GM12864 (cell line): ENCODE measurements at regions not wholly inside any gene's neighbourhood (a gene's known extent, or its start where the extent isn't known, plus 50 kb on each side); places are given as distances from the start of the nearest gene placed in this dataset.

Experiments
- DNase-seq: peaks from one replicate; pipeline ENCODE4 v3.0.0-alpha.2; 2011; ENCODE audit warnings: low read depth
- H3K4me3 ChIP-seq: 2 replicates; pipeline ENCODE4 v1.5.1; 2011; ENCODE audit warnings: mild to moderate bottlenecking, low read depth, low read length, control low read depth
- TF ChIP-seq, protein P1 (sequence below): IDR thresholded peaks from 2 replicates; pipeline ENCODE4 v1.5.1; 2011; ENCODE audit warnings: low read depth, mild to moderate bottlenecking, moderate library complexity, low read length, control low read depth, inconsistent platforms; ENCODE audit errors: missing control alignments

DNA sequence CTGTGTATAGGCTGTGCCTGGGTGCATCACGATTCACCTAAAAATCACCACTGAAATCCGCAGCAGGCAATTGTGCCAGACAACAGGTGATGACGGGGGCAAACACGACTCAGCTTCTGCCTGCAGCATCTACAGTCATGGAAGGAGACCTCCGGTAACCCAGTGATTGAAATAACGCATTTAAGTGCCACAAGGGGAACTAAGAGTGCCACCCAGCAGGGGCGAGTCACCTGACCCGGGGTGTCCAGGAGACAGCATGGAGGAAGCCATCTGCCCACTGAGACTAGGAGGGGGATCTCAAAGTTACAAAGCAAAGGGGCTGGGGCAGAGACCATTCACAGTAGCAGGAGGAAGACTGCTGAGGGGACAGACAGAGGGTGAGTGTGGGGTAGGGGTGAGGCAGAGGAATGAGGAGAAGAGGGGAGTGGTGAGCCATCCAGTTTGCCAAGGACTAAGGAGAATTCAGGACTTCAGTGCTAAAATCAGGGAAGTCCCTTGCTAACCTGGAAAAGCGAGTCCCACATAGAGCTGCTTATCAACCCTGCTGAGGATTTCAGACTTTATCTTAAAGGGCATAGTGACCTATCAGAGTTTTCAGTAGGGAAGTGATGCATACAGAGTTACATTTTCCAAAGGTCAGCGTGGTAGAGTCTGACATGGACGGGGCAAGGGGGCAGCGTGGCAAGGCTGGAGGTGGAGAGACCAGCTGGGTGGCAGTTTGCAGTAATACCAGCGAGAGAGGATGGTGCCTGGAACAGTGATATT is 256.7 kb upstream of the HES1 start:
- no peak overlapping the region for H3K4me3 ChIP-seq
- TF ChIP-seq, protein P1, sequence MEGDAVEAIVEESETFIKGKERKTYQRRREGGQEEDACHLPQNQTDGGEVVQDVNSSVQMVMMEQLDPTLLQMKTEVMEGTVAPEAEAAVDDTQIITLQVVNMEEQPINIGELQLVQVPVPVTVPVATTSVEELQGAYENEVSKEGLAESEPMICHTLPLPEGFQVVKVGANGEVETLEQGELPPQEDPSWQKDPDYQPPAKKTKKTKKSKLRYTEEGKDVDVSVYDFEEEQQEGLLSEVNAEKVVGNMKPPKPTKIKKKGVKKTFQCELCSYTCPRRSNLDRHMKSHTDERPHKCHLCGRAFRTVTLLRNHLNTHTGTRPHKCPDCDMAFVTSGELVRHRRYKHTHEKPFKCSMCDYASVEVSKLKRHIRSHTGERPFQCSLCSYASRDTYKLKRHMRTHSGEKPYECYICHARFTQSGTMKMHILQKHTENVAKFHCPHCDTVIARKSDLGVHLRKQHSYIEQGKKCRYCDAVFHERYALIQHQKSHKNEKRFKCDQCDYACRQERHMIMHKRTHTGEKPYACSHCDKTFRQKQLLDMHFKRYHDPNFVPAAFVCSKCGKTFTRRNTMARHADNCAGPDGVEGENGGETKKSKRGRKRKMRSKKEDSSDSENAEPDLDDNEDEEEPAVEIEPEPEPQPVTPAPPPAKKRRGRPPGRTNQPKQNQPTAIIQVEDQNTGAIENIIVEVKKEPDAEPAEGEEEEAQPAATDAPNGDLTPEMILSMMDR: no peak
- no peak for DNase-seq

DNA sequence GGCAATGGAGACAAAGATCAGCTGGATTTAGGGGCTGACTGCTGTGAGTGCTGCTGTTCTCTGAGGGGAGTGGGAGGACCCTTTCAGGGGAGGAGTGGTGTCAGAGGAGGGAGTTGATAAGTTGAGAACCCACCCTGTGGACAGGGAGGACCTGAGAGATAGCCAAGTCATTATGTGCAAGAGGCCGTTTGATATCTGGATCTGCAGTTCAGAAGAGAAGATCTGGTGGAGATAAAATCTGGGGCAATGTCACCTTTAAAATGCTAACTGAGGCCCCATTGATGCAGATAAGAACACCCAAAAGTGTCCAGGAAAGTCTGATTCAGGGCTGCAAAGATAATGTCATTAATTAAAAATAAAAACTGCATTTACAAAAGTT is 256.1 kb upstream of the HES1 start:
- no peak overlapping the region for H3K4me3 ChIP-seq
- TF ChIP-seq, protein P1: no peak
- DNase-seq: no peak

DNA sequence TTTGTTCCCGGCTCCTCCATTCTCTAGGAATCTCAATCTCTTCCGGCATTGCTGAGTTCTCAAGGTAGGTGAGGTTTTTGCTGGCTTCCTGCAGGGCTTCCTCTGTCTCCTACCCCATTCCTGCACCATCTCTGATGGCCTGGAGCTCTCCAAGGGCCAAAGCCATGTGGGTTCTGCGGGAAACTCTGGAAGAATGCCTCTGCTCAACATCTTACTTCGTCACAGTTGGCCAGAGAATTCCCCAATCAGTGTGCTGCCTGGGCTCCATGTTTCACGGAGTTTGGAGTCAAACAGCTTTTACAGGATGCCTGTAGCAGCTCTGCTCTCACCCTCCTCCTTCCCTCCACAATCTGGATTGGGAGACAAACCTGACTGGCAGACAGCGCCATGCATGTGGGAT is 253.9 kb upstream of the HES1 start:
- TF ChIP-seq, protein P1: no peak
- H3K4me3 ChIP-seq: no peak overlapping the region
- DNase-seq: no peak

DNA sequence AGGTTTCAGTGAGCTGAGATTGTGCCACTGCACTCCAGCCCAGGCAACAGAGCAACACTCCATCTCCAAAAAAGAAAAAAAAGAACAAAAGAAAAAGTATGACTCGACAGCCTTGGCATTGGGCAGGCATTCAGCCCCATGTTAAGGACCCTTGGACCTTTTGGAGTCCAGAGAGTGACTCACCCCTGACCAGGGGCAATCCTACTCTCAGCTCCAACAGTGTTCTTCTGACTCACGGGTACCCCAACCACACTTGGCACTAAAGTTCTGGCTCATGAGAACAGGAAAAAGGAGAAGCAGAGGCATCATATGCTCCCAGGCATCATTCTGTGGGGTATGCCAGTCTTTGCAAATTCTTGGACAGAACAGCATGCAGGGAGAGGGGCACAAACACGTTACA is 252.4 kb upstream of the HES1 start:
- no peak overlapping the region for H3K4me3 ChIP-seq
- DNase-seq: no peak
- TF ChIP-seq, protein P1: no peak

DNA sequence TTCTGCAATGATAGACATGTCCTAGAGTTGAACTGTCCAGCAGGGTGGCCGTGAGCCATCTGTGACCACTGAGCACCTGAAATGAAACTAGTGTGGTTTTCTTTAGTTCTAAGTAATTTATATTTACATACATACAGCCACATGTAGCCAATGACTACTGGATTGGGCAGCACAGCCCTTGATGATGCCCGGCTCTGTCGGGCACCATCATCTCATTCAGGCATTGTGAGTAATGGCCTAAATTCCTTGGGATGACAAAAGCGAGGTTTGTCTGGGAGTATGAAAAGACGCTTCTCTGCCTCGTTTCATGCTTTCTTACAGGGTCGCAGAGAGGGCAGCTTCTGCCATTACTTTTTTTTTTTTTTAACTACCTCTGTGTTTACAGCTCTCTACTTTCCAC is 251.9 kb upstream of the HES1 start:
- no peak overlapping the region for H3K4me3 ChIP-seq
- DNase-seq: no peak

DNA sequence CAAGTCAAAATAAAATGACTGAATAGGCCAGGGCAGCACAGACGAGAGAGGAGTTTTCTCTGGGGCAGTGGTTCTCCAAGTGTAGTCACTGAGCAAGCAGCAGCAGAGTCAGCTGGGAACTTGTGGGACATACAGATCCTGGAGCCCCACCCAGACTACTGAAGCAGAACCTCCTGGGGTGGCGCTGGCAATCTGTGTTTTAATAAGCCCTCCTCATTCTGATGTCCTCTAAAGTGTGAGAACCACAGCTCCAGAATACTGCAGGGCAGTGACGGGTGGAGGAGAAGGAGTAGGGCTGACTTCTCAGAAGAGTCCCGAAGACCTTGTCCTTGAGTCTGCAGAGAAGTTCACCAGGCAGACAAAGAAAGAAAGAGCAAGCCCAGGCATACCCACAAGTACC is 251.3 kb upstream of the HES1 start:
- no peak overlapping the region for H3K4me3 ChIP-seq
- TF ChIP-seq, protein P1: no peak
- no peak for DNase-seq

More for the DNA sequence above, 251.9 kb upstream of the HES1 start:
- TF ChIP-seq, protein P1: no peak

DNA sequence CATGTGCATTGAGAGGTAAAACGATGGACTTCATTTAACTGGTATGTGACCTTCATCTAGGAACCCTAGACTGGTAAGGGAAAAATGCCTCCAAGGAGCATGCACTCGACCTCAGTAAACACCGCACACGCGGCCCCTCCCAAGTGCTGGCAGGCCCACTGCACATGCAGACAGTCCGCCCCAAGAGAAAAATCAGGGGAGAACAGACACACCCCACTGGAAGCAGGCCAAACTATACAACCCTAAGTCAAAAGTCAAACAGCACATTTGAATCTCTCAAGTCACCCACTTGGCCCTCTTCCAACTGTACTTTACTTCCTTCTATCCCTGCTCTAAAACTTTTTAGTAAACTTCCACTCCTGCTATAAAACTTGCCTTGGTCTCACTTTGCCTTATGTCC is 250.1 kb upstream of the HES1 start:
- TF ChIP-seq, protein P1: no peak
- no peak overlapping the region for H3K4me3 ChIP-seq
- DNase-seq: no peak
